ENCODE measurements at regions not wholly inside any gene's neighbourhood (a gene's known extent, or its start where the extent isn't known, plus 50 kb on each side); places are given as distances from the start of the nearest gene placed in this dataset.

DNA sequence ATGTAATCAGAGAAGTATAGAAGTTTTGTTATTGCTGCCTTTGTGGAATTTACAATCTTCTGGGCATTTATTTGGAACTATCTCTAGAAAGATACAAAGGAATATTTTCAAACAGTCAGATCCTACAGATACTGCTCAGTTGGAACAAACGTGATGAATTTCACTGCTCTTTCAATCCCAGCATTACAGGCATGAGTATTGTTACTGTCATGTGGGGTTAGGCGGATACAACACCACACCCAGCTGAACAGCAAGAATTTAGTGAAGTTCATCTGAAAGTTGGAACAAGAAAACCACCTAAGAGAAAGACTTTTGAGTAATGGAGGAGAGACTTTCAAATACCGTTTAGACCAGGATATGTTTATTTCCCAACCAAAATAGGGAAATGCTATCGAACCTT, 123.3 kb upstream of the PLXNC1 start:
- Histone ChIP-seq H3K27ac (no peak overlapping the region), H3K9me3 (peaks cover 0 to 11% (median 3%) of the 10 kb centered on the region in 3 donors), H3K27me3 (no peaks in the 10 kb centered on the region), H3K36me3 (no peaks in the 10 kb centered on the region), H3K4me1 (no peaks in the 10 kb centered on the region), H3K4me3 (no peak overlapping the region)
- WGBS, 2 donors, result 80 to 84% methylated on average over 4 of the region's 4 CpGs
- TF ChIP-seq, protein P1, sequence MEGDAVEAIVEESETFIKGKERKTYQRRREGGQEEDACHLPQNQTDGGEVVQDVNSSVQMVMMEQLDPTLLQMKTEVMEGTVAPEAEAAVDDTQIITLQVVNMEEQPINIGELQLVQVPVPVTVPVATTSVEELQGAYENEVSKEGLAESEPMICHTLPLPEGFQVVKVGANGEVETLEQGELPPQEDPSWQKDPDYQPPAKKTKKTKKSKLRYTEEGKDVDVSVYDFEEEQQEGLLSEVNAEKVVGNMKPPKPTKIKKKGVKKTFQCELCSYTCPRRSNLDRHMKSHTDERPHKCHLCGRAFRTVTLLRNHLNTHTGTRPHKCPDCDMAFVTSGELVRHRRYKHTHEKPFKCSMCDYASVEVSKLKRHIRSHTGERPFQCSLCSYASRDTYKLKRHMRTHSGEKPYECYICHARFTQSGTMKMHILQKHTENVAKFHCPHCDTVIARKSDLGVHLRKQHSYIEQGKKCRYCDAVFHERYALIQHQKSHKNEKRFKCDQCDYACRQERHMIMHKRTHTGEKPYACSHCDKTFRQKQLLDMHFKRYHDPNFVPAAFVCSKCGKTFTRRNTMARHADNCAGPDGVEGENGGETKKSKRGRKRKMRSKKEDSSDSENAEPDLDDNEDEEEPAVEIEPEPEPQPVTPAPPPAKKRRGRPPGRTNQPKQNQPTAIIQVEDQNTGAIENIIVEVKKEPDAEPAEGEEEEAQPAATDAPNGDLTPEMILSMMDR (IDR thresholded peaks at IDR 0.05), result no peak
- TF ChIP-seq POLR2A (IDR thresholded peaks at IDR 0.05), result no peak
- intact Hi-C loops (cut with DNase I), result no loop called here
- DNase-seq, result no peak

- no peaks in the 10 kb centered on the region for H3K4me1 ChIP-seq
- H3K9me3 ChIP-seq, result peaks cover 0 to 11% (median 3%) of the 10 kb centered on the region in 3 donors
- 82 to 87% methylated on average over 1 of the region's 1 CpG for WGBS, 2 donors
- TF ChIP-seq POLR2A (IDR thresholded peaks at IDR 0.05), result no peak
- TF ChIP-seq, protein P1 (IDR thresholded peaks at IDR 0.05), result no peak
- no peak for DNase-seq
- H3K27ac ChIP-seq, result no peak overlapping the region
- no peaks in the 10 kb centered on the region for H3K27me3 ChIP-seq
- no peak overlapping the region for H3K4me3 ChIP-seq
- no peaks in the 10 kb centered on the region for H3K36me3 ChIP-seq
- intact Hi-C loops (cut with DNase I), result no loop called here
These were observed 122.6 kb upstream of the PLXNC1 start for GRCh38 chr12:94025756-94026155.

- no peaks in the 10 kb centered on the region for H3K27me3 ChIP-seq
- no peaks in the 10 kb centered on the region for H3K4me1 ChIP-seq
- no peak overlapping the region for H3K27ac ChIP-seq
- TF ChIP-seq, protein P1 (IDR thresholded peaks at IDR 0.05), result no peak
- no peak for TF ChIP-seq POLR2A (IDR thresholded peaks at IDR 0.05)
- H3K9me3 ChIP-seq, result peaks cover 0 to 11% (median 3%) of the 10 kb centered on the region in 3 donors
- intact Hi-C loops (cut with DNase I), result no loop called here
- no peaks in the 10 kb centered on the region for H3K36me3 ChIP-seq
- no peak overlapping the region for H3K4me3 ChIP-seq
- DNase-seq, result no peak
These were observed 121.8 kb upstream of the PLXNC1 start for GRCh38 chr12:94026596-94026995.

DNA sequence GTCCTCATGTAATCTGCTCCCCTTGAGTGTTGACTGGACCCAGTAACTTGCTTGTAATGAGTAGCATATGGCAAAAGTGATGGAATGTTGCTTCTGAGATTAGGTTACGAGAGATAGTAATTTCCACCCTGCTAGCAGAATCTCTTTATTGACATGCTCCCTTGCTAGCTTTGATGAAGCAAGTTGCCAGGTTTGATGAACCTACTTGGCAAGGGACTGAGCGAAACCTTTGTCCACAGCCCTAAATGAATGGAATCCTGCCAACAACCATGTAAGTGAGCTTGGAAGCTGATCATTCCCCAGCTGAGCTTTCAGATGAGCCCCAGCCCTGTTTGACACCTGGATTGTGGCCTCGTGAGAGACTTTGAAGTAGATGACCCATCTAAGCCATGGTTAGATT, 120.8 kb upstream of the PLXNC1 start:
- H3K9me3 ChIP-seq, result peaks cover 0 to 11% (median 3%) of the 10 kb centered on the region in 3 donors
- H3K27me3 ChIP-seq, result no peaks in the 10 kb centered on the region
- WGBS, 2 donors, result 79 to 84% methylated on average over 3 of the region's 3 CpGs
- no peak overlapping the region for H3K4me3 ChIP-seq
- H3K27ac ChIP-seq, result no peak overlapping the region
- intact Hi-C loops (cut with DNase I), result no loop called here
- TF ChIP-seq POLR2A (IDR thresholded peaks at IDR 0.05), result no peak
- TF ChIP-seq, protein P1 (IDR thresholded peaks at IDR 0.05), result no peak
- H3K4me1 ChIP-seq, result no peaks in the 10 kb centered on the region
- no peaks in the 10 kb centered on the region for H3K36me3 ChIP-seq
- DNase-seq, result no peak

GRCh38 chr12:94031763-94032162, 116.6 kb upstream of the PLXNC1 start:
- H3K4me1 ChIP-seq, result no peaks in the 10 kb centered on the region
- no peaks in the 10 kb centered on the region for H3K9me3 ChIP-seq
- 91 to 94% methylated on average over 2 of the region's 2 CpGs for WGBS, 2 donors
- no peaks in the 10 kb centered on the region for H3K36me3 ChIP-seq
- H3K4me3 ChIP-seq, result no peak overlapping the region
- no peak for DNase-seq
- intact Hi-C loops (cut with DNase I), result no loop called here
- no peak overlapping the region for H3K27ac ChIP-seq
- no peaks in the 10 kb centered on the region for H3K27me3 ChIP-seq
- TF ChIP-seq POLR2A (IDR thresholded peaks at IDR 0.05), result no peak
- TF ChIP-seq, protein P1 (IDR thresholded peaks at IDR 0.05), result no peak

Measured in esophagus squamous epithelium (tissue), 5 donors.